HG02763 (cell line): ENCODE measurements at regions not wholly inside any gene's neighbourhood (a gene's known extent, or its start where the extent isn't known, plus 50 kb on each side); places are given as distances from the start of the nearest gene placed in this dataset.
"Not testable (repeated sequence)": the region's sequence is repeated elsewhere in the genome, so short reads cannot be mapped to it uniquely, and the experiment has no call there.

Experiments
- ATAC-seq: cut with Tn5 transposase; IDR thresholded peaks from one replicate; pipeline ENCODE4 v1.9.1; 2021; ENCODE audit warnings: mild to moderate bottlenecking, moderate library complexity; ENCODE audit not compliant: unreplicated experiment

- no peak for ATAC-seq
Measured at GRCh38 chr3:15903164-15903563, 105.4 kb upstream of the ANKRD28 start.

- no peak for ATAC-seq
Measured at GRCh38 chr3:15903759-15904720, 106.3 kb upstream of the ANKRD28 start.

GRCh38 chr3:15905041-15905440 is 107.3 kb upstream of the ANKRD28 start:
- no peak for ATAC-seq

GRCh38 chr3:15907403-15907802 is 109.6 kb upstream of the ANKRD28 start:
- not testable (repeated sequence) for ATAC-seq

- no peak for ATAC-seq
Measured at GRCh38 chr3:15918988-15919387, 121.2 kb upstream of the ANKRD28 start.

- ATAC-seq = no peak
Measured at GRCh38 chr3:15919971-15920370, 122.2 kb upstream of the ANKRD28 start.

- ATAC-seq = no peak
Measured at GRCh38 chr3:15923640-15924405, 126.0 kb upstream of the ANKRD28 start.

- ATAC-seq = no peak
Measured at GRCh38 chr3:15924914-15925313, 127.1 kb upstream of the ANKRD28 start.

- ATAC-seq = no peak
Measured at GRCh38 chr3:15926871-15927270, 129.1 kb upstream of the ANKRD28 start.

GRCh38 chr3:15927969-15928368 is 130.2 kb upstream of the ANKRD28 start:
- no peak for ATAC-seq

- no peak for ATAC-seq
Measured at GRCh38 chr3:15929944-15930571, 132.3 kb upstream of the ANKRD28 start.

- no peak for ATAC-seq
Measured at GRCh38 chr3:15932348-15933300, 134.8 kb upstream of the ANKRD28 start.

- ATAC-seq = no peak
Measured at GRCh38 chr3:15933439-15934139, 135.8 kb upstream of the ANKRD28 start.

- ATAC-seq = no peak
Measured at GRCh38 chr3:15934389-15935195, 136.8 kb upstream of the ANKRD28 start.

GRCh38 chr3:15936312-15936711 is 138.5 kb upstream of the ANKRD28 start:
- no peak for ATAC-seq

- ATAC-seq = no peak
Measured at GRCh38 chr3:15940641-15941040, 142.9 kb upstream of the ANKRD28 start.

- ATAC-seq = not testable (repeated sequence)
Measured at GRCh38 chr3:15941457-15941856, 143.7 kb upstream of the ANKRD28 start.

GRCh38 chr3:15941958-15942357 is 144.2 kb upstream of the ANKRD28 start:
- no peak for ATAC-seq

- ATAC-seq = no peak
Measured at GRCh38 chr3:15942462-15942861, 144.7 kb upstream of the ANKRD28 start.
